GM12891 (cell line): ENCODE measurements at regions not wholly inside any gene's neighbourhood (a gene's known extent, or its start where the extent isn't known, plus 50 kb on each side); places are given as distances from the start of the nearest gene placed in this dataset.

Source experiments
- POLR2A ChIP-seq: IDR thresholded peaks from 2 replicates; pipeline ENCODE4 v1.6.1; 2011; ENCODE audit warnings: low read depth, low read length, control low read depth
- POLR2AphosphoS5 ChIP-seq: IDR thresholded peaks from 2 replicates; pipeline ENCODE4 v1.6.1; 2011; ENCODE audit warnings: low read depth, low read length, control low read depth
- POU2F2 ChIP-seq: IDR thresholded peaks from 2 replicates; pipeline ENCODE4 v1.6.1; 2011; ENCODE audit warnings: low read depth, mild to moderate bottlenecking, control low read depth, low read length, moderate library complexity
- SPI1 ChIP-seq: IDR thresholded peaks from 2 replicates; pipeline ENCODE4 v1.6.1; 2011; ENCODE audit warnings: low read depth, low read length, control low read depth
- TAF1 ChIP-seq: IDR thresholded peaks from 2 replicates; pipeline ENCODE4 v1.6.1; 2011; ENCODE audit warnings: low read depth, low read length, control low read depth

GRCh38 chr12:3974883-3975282 is 101.7 kb upstream of the PARP11 start:
- no peak for TF ChIP-seq POLR2AphosphoS5
- TF ChIP-seq SPI1: no peak
- no peak for TF ChIP-seq POLR2A
- no peak for TF ChIP-seq TAF1
- TF ChIP-seq POU2F2: no peak
